SU-DHL-6 (cell line): ENCODE measurements at regions not wholly inside any gene's neighbourhood (a gene's known extent, or its start where the extent isn't known, plus 50 kb on each side); places are given as distances from the start of the nearest gene placed in this dataset.

Experiments
- H2AFZ ChIP-seq: fragments of 200-600 bp; sonication (generic); 2 replicates; pipeline ENCODE4 v1.6.1; 2014; ENCODE audit warnings: low read depth, mild to moderate bottlenecking, moderate library complexity, mixed read lengths, antibody characterized with exemption, low read length; ENCODE audit not compliant: severe bottlenecking
- H3F3A ChIP-seq: fragments of 200-600 bp; shearing (Covaris generic); 2 replicates; pipeline ENCODE4 v1.6.0; 2016; ENCODE audit warnings: antibody characterized with exemption, mild to moderate bottlenecking; ENCODE audit not compliant: insufficient read depth
- H3K27ac ChIP-seq: fragments of 200-600 bp; sonication (generic); 2 replicates; pipeline ENCODE4 v1.5.1; 2016; ENCODE audit warnings: low read depth, mild to moderate bottlenecking, low read length, moderate library complexity, mixed read lengths
- H3K27me3 ChIP-seq: fragments of 200-600 bp; sonication (generic), shearing (Covaris generic); 2 replicates; pipeline ENCODE4 v1.6.0; 2014; ENCODE audit warnings: mild to moderate bottlenecking, low read length
- H3K36me3 ChIP-seq: fragments of 200-600 bp; sonication (generic); 2 replicates; pipeline ENCODE4 v1.6.1; 2014; ENCODE audit warnings: mild to moderate bottlenecking, low read length, mixed read lengths
- H3K4me2 ChIP-seq: fragments of 300-600, 200-600 bp; shearing (Covaris generic), sonication (generic); 2 replicates; pipeline ENCODE4 v1.6.0; 2014; ENCODE audit warnings: low read length, low read depth, mild to moderate bottlenecking; ENCODE audit not compliant: poor library complexity, severe bottlenecking
- H3K4me3 ChIP-seq: fragments of 200-600 bp; sonication (generic); 2 replicates; pipeline ENCODE4 v1.5.1; 2014; ENCODE audit warnings: antibody characterized with exemption, low read length, mild to moderate bottlenecking, mixed read lengths; ENCODE audit not compliant: insufficient read depth, poor library complexity, severe bottlenecking
- H3K79me2 ChIP-seq: fragments of 200-600 bp; sonication (generic); 2 replicates; pipeline ENCODE4 v1.6.1; 2014; ENCODE audit warnings: mild to moderate bottlenecking, low read length, moderate library complexity; ENCODE audit not compliant: insufficient read depth
- H3K9ac ChIP-seq: fragments of 200-600 bp; sonication (generic); 2 replicates; pipeline ENCODE4 v1.7.0; 2014; ENCODE audit warnings: mild to moderate bottlenecking, low read length
- H3K9me2 ChIP-seq: fragments of 200-600 bp; sonication (generic); replicated peaks from 2 replicates; pipeline ENCODE4 v1.6.1; 2014; ENCODE audit warnings: low read length; ENCODE audit not compliant: insufficient read depth
- H3K9me3 ChIP-seq: fragments of 200-600 bp; sonication (generic); 2 replicates; pipeline ENCODE4 v1.6.1; 2014; ENCODE audit warnings: low read length, mixed read lengths; ENCODE audit not compliant: insufficient read depth
- H4K20me1 ChIP-seq: fragments of 200-600 bp; sonication (generic); 2 replicates; pipeline ENCODE4 v1.6.1; 2014; ENCODE audit warnings: low read depth, mild to moderate bottlenecking, antibody characterized with exemption, low read length, moderate library complexity, mixed read lengths
- EZH2phosphoT487 ChIP-seq: fragments of 200-600 bp; sonication (generic), shearing (Covaris generic); conservative IDR thresholded peaks from 2 replicates; pipeline ENCODE4 v1.6.1; 2018; ENCODE audit warnings: mild to moderate bottlenecking, antibody characterized with exemption, low read length, moderate library complexity, mixed read lengths
- TF ChIP-seq, protein P1 (sequence below): fragments of 200-600 bp; sonication (generic); IDR thresholded peaks from one replicate; pipeline ENCODE4 v1.5.1; 2017; ENCODE audit warnings: antibody characterized with exemption, mild to moderate bottlenecking, low read length, moderate library complexity; ENCODE audit not compliant: insufficient read depth, poor library complexity, severe bottlenecking

DNA sequence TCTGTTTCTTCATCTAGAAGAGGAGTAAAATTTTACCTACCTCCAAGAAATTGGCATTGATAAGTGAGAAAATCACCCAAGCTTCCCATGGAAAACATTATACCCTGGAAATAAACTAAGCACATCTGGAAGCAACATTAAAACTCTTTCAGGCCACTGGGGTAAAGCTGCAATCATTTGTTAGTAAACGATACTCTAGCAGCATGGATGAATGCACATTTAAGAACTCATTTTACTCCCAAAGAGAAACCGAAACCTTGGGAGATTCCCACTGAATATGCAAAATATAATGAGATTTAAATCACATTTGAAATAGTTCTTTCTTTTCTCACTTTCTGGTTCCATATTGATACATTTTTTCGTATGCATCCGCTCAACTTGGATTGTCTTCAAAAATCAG lies 467.5 kb downstream of the EFNA5 start:
- no peak for TF ChIP-seq EZH2phosphoT487
- Histone ChIP-seq H3K9me2 (no peaks in the 10 kb centered on the region), H3K79me2 (no peaks in the 10 kb centered on the region), H3K9ac (no peak overlapping the region), H3K4me3 (no peak overlapping the region), H2AFZ (no peak overlapping the region), H3K4me2 (no peak overlapping the region), H3F3A (no peaks in the 10 kb centered on the region), H3K27ac (no peak overlapping the region), H3K36me3 (no peaks in the 10 kb centered on the region), H4K20me1 (no peaks in the 10 kb centered on the region), H3K27me3 (no peaks in the 10 kb centered on the region), H3K9me3 (no peaks in the 10 kb centered on the region)

DNA sequence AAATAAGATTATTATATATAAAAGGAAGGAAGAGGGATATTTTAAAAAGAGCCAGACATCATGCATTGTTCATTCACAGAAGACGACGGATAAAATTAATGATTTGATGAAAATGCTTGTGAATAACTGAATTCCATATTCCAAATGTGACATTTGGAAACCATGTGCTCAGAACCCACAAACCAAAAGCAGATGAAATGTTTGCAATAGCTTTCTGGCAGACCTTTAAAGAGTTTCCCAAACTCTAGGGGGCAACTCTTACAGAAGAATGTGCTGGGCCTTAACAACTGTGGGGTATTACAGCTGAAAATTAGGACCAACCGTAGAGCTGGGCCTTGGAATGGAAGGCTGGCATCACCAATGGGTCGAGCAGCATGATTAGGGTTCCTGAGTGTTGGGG lies 471.0 kb downstream of the EFNA5 start:
- H3K4me2 ChIP-seq, result no peak overlapping the region
- no peaks in the 10 kb centered on the region for H3K36me3 ChIP-seq
- no peak overlapping the region for H3K27ac ChIP-seq
- no peaks in the 10 kb centered on the region for H4K20me1 ChIP-seq
- H3K27me3 ChIP-seq, result no peaks in the 10 kb centered on the region
- H2AFZ ChIP-seq, result no peak overlapping the region
- H3F3A ChIP-seq, result no peaks in the 10 kb centered on the region
- H3K9me2 ChIP-seq, result no peaks in the 10 kb centered on the region
- no peaks in the 10 kb centered on the region for H3K9me3 ChIP-seq
- TF ChIP-seq, protein P1, sequence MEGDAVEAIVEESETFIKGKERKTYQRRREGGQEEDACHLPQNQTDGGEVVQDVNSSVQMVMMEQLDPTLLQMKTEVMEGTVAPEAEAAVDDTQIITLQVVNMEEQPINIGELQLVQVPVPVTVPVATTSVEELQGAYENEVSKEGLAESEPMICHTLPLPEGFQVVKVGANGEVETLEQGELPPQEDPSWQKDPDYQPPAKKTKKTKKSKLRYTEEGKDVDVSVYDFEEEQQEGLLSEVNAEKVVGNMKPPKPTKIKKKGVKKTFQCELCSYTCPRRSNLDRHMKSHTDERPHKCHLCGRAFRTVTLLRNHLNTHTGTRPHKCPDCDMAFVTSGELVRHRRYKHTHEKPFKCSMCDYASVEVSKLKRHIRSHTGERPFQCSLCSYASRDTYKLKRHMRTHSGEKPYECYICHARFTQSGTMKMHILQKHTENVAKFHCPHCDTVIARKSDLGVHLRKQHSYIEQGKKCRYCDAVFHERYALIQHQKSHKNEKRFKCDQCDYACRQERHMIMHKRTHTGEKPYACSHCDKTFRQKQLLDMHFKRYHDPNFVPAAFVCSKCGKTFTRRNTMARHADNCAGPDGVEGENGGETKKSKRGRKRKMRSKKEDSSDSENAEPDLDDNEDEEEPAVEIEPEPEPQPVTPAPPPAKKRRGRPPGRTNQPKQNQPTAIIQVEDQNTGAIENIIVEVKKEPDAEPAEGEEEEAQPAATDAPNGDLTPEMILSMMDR, result no peak
- no peak for TF ChIP-seq EZH2phosphoT487
- no peak overlapping the region for H3K4me3 ChIP-seq
- H3K79me2 ChIP-seq, result no peaks in the 10 kb centered on the region
- H3K9ac ChIP-seq, result no peak overlapping the region

DNA sequence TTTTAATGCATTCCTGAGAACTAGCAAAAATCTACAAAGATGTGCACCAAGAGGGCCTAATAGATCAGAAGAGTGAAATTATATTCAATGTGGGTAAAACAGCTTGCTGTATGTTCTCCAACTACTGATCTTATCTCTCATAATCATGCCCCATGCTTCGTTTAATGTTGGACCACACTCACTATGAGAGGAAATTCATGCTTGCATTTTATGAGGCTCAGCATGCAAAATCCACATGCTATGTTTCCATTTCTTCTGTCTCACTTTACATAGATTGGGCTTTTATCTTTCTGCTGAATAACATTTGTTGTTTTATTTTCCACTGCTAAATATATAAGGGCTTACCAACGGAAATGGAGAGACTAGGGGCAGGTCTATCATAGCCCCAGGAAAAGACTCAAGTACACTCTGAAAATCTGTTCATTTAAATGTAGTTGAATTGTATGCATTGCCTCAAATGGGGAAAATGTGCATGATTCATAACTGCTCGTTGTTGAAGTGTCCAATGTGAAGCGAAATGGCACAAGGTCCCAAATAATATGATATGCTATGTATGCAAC lies 474.2 kb downstream of the EFNA5 start:
- H3K9ac ChIP-seq, result no peak overlapping the region
- H3K36me3 ChIP-seq, result no peaks in the 10 kb centered on the region
- no peak overlapping the region for H2AFZ ChIP-seq
- H3K9me3 ChIP-seq, result no peaks in the 10 kb centered on the region
- no peak overlapping the region for H3K4me2 ChIP-seq
- H4K20me1 ChIP-seq, result no peaks in the 10 kb centered on the region
- no peaks in the 10 kb centered on the region for H3K9me2 ChIP-seq
- TF ChIP-seq EZH2phosphoT487, result no peak
- TF ChIP-seq, protein P1, result no peak
- H3K4me3 ChIP-seq, result no peak overlapping the region
- no peaks in the 10 kb centered on the region for H3K79me2 ChIP-seq
- H3F3A ChIP-seq, result no peaks in the 10 kb centered on the region
- H3K27ac ChIP-seq, result no peak overlapping the region
- H3K27me3 ChIP-seq, result no peaks in the 10 kb centered on the region

DNA sequence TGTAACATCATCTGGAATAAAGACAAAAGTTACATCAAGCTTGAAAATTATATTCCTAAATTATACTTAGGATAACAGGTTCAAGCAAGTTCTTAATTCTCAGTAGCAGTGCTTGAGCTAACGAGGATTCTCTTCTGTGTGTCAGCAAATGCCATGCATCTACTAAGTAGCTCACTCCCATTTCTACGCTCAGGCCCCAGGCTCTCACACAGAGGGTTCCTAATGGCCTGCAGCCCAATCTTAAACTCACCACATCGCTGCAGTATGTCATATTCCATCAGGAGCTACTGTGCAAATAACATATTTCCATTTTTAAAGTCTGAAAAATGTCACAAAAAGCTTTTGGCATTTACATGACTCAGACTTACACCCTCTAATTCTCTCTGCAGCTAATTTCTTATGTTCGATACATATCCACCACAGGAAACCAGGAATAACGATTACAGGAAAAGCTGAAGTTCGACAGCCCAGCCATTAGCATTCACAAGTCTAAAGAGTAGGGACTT lies 474.8 kb downstream of the EFNA5 start:
- no peaks in the 10 kb centered on the region for H3K9me2 ChIP-seq
- no peaks in the 10 kb centered on the region for H3K9me3 ChIP-seq
- no peak overlapping the region for H3K27ac ChIP-seq
- H3K79me2 ChIP-seq, result no peaks in the 10 kb centered on the region
- H3K27me3 ChIP-seq, result no peaks in the 10 kb centered on the region
- no peak overlapping the region for H3K9ac ChIP-seq
- H2AFZ ChIP-seq, result no peak overlapping the region
- TF ChIP-seq, protein P1, result no peak
- TF ChIP-seq EZH2phosphoT487, result no peak
- no peak overlapping the region for H3K4me3 ChIP-seq
- H3F3A ChIP-seq, result no peaks in the 10 kb centered on the region
- H3K36me3 ChIP-seq, result no peaks in the 10 kb centered on the region
- no peak overlapping the region for H3K4me2 ChIP-seq
- no peaks in the 10 kb centered on the region for H4K20me1 ChIP-seq
